GM12878 (cell line): ENCODE measurements at regions not wholly inside any gene's neighbourhood (a gene's known extent, or its start where the extent isn't known, plus 50 kb on each side); places are given as distances from the start of the nearest gene placed in this dataset.

ENCODE experiments used
- ATAC-seq: fragments of 200-7000 bp; cut with Tn5 transposase; 3 replicates; pipeline ENCODE4 v1.9.1; 2020; ENCODE audit warnings: mild to moderate bottlenecking, moderate library complexity
- BruUV-seq: library from RNA; stranded (reverse); fragments of 400-500 nt; replicated peaks from 2 replicates; lab custom pipeline; 2021; lab: Mats Ljungman, UMichigan
- CTCF ChIA-PET: fragments of 300-600 bp; sonication (Branson Sonifier 250); formaldehyde crosslinking; extraction: SDS; loops from one replicate; lab custom pipeline; 2021; ENCODE audit warnings: inconsistent platforms; lab: Yijun Ruan, JAX
- POLR2A ChIA-PET: fragments of 350-600 bp; formaldehyde crosslinking; extraction: SDS; loops from one replicate; lab custom pipeline; 2021; ENCODE audit warnings: inconsistent platforms; lab: Charles Lee
- RAD21 ChIA-PET: fragments of 300-600 bp; sonication (Branson Sonifier 250); formaldehyde crosslinking; loops from one replicate; lab custom pipeline; 2023; ENCODE audit warnings: antibody characterized with exemption; ENCODE audit not compliant: unreplicated experiment; lab: Charles Lee
- SMC1A ChIA-PET: fragments of 300-600 bp; sonication (Branson Sonifier 250); formaldehyde crosslinking; loops from one replicate; lab custom pipeline; 2023; ENCODE audit not compliant: unreplicated experiment, uncharacterized antibody; lab: Charles Lee
- DNase-seq: peaks from one replicate; pipeline ENCODE4 v3.0.0-alpha.2; 2011; ENCODE audit warnings: low read depth, low spot score
- FAIRE-seq: peaks from 3 replicates; lab custom pipeline; 2011; peaks lifted over from hg19 to GRCh38; lab: Jason Lieb, UNC
- H2AFZ ChIP-seq: 2 replicates; pipeline ENCODE4 v1.6.0; 2011; ENCODE audit warnings: low read depth, low read length, control low read depth; ENCODE audit not compliant: control insufficient read depth
- H3K27ac ChIP-seq: 2 replicates; pipeline ENCODE4 v1.5.1; 2011; ENCODE audit warnings: control low read depth; ENCODE audit not compliant: control insufficient read depth, insufficient read depth
- H3K27me3 ChIP-seq, 2 experiments: replicated peaks in 1 of 2; 2 replicates each; pipeline versions ENCODE4 v1.6.0 to v1.6.1; 2011; ENCODE audit warnings: low read length in 1 of 2; ENCODE audit not compliant: control insufficient read depth in 2 of 2, insufficient read depth in 2 of 2
- H3K36me3 ChIP-seq, 2 experiments: 2 replicates each; pipeline ENCODE4 v1.5.1; 2011; ENCODE audit warnings: low read length in 1 of 2; ENCODE audit not compliant: control insufficient read depth in 2 of 2, insufficient read depth in 2 of 2
- H3K4me1 ChIP-seq: 2 replicates; pipeline ENCODE4 v1.6.1; 2011; ENCODE audit warnings: mild to moderate bottlenecking, low read length, moderate library complexity, mixed read lengths; ENCODE audit not compliant: control insufficient read depth, insufficient read depth
- H3K4me2 ChIP-seq: 2 replicates; pipeline ENCODE4 v1.6.0; 2011; ENCODE audit warnings: control low read depth; ENCODE audit not compliant: control insufficient read depth, insufficient read depth
- H3K4me3 ChIP-seq: fragments of 200-600 bp; sonication (generic); 2 replicates; pipeline ENCODE4 v1.5.1; 2016
- H3K79me2 ChIP-seq: 2 replicates; pipeline ENCODE4 v1.6.0; 2011; ENCODE audit warnings: low read length; ENCODE audit not compliant: control insufficient read depth, insufficient read depth
- H3K9ac ChIP-seq: 2 replicates; pipeline ENCODE4 v1.8.0; 2011; ENCODE audit warnings: low read length, control low read depth, mixed read lengths; ENCODE audit not compliant: control insufficient read depth, insufficient read depth
- H3K9me3 ChIP-seq: replicated peaks from 3 replicates; pipeline ENCODE4 v1.5.1; 2011; ENCODE audit warnings: mild to moderate bottlenecking, low read length; ENCODE audit not compliant: control insufficient read depth, insufficient read depth
- H4K20me1 ChIP-seq: 2 replicates; pipeline ENCODE4 v1.6.0; 2011; ENCODE audit not compliant: control insufficient read depth, insufficient read depth
- CHD1 ChIP-seq: IDR thresholded peaks from 2 replicates; pipeline ENCODE4 v1.6.1; 2012; ENCODE audit warnings: low read depth, low read length, improper control_type of control experiment
- CREB1 ChIP-seq: IDR thresholded peaks from 2 replicates; pipeline ENCODE4 v1.6.1; 2012; ENCODE audit warnings: low read depth, mild to moderate bottlenecking, inconsistent platforms
- CTCF ChIP-seq, 3 experiments: IDR thresholded peaks in 2 of 3; conservative IDR thresholded peaks in 1 of 3; 2 replicates each; pipeline ENCODE4 v1.5.1; 2011; ENCODE audit warnings: low read depth in 3 of 3, low read length in 3 of 3, mild to moderate bottlenecking in 3 of 3, control low read depth in 2 of 3, moderate library complexity in 2 of 3, inconsistent platforms in 1 of 3, mixed read lengths in 1 of 3; ENCODE audit not compliant: control insufficient read depth in 2 of 3, insufficient read depth in 1 of 3; ENCODE audit errors: extremely low read depth in 1 of 3
- EGR1 ChIP-seq, 2 experiments: IDR thresholded peaks; 1 replicate in 1 of 2; 2 replicates in 1 of 2; pipeline ENCODE4 v1.6.1; 2011 to 2012; ENCODE audit warnings: low read depth in 2 of 2, low read length in 2 of 2, borderline replicate concordance in 1 of 2, mild to moderate bottlenecking in 1 of 2, moderate library complexity in 1 of 2
- FOXM1 ChIP-seq: IDR thresholded peaks from 2 replicates; pipeline ENCODE4 v1.6.1; 2012; ENCODE audit warnings: low read depth, mild to moderate bottlenecking, inconsistent platforms, low read length, moderate library complexity
- JUND ChIP-seq: IDR thresholded peaks from 2 replicates; pipeline ENCODE4 v1.6.1; 2012; ENCODE audit warnings: low read depth, mild to moderate bottlenecking, low read length, improper control_type of control experiment, moderate library complexity
- MEF2B ChIP-seq: fragments of 450-650 bp; IDR thresholded peaks from 2 replicates; pipeline ENCODE4 v1.6.1; 2018; ENCODE audit warnings: mild to moderate bottlenecking, moderate library complexity; ENCODE audit not compliant: partially characterized antibody, poor library complexity, severe bottlenecking
- NRF1 ChIP-seq: conservative IDR thresholded peaks from 2 replicates; pipeline ENCODE4 v1.6.1; 2011; ENCODE audit warnings: mild to moderate bottlenecking, low read depth, low read length, improper control_type of control experiment
- PAX5 ChIP-seq: IDR thresholded peaks from 2 replicates; pipeline ENCODE4 v1.6.1; 2011; ENCODE audit warnings: low read depth, low read length, borderline replicate concordance
- PBX3 ChIP-seq: IDR thresholded peaks from 2 replicates; pipeline ENCODE4 v1.6.1; 2011; ENCODE audit warnings: mild to moderate bottlenecking, low read depth, low read length, moderate library complexity; ENCODE audit not compliant: insufficient replicate concordance
- RFX5 ChIP-seq: IDR thresholded peaks from 2 replicates; pipeline ENCODE4 v1.6.1; 2011; ENCODE audit warnings: low read depth, low read length, improper control_type of control experiment
- SP1 ChIP-seq: IDR thresholded peaks from one replicate; pipeline ENCODE4 v1.6.1; 2011; ENCODE audit warnings: low read depth, low read length
- ZNF207 ChIP-seq: fragments of 450-650 bp; IDR thresholded peaks from 2 replicates; pipeline ENCODE4 v1.6.1; 2014; ENCODE audit warnings: antibody characterized with exemption, mild to moderate bottlenecking, borderline replicate concordance
- ZNF592 ChIP-seq: fragments of 450-650 bp; IDR thresholded peaks from 2 replicates; pipeline ENCODE4 v1.6.1; 2017; ENCODE audit warnings: mild to moderate bottlenecking, moderate library complexity
- WGBS: methylation state at CpG from one replicate; pipeline ENCODE4 v1.1.6; 2016; ENCODE audit warnings: low lambda C conversion rate; ENCODE audit not compliant: insufficient replicate concordance, insufficient coverage; ENCODE audit errors: missing lambda C conversion rate; 5-methylcytosine and 5-hydroxymethylcytosine counted together
- in situ Hi-C: fragments of 300-500 bp; cut with MboI; formaldehyde crosslinking; loops from 9 replicates; pipeline ENCODE4 v1.14.3; 2018; ENCODE audit warnings: mixed read lengths
- intact Hi-C: fragments of 100-400 bp; cut with micrococcal nuclease; formaldehyde crosslinking; loops from one replicate; pipeline ENCODE4 v1.14.2; 2022; ENCODE audit not compliant: unreplicated experiment

GRCh38 chr3:22885574-22886341, 317.4 kb upstream of the UBE2E2 start:
- no peak for DNase-seq
- no TSS peak for BruUV-seq
- RAD21 ChIA-PET: no interaction called here
- Histone ChIP-seq H3K9me3 (no peaks in the 10 kb centered on the region), H3K36me3 (no peaks in the 10 kb centered on the region), H3K27me3 (no peaks in the 10 kb centered on the region), H4K20me1 (no peaks in the 10 kb centered on the region), H3K9ac (no peak overlapping the region), H3K4me3 (no peak overlapping the region), H3K27ac (no peak overlapping the region), H2AFZ (no peak overlapping the region), H3K4me1 (no peaks in the 10 kb centered on the region), H3K4me2 (no peak overlapping the region), H3K79me2 (no peaks in the 10 kb centered on the region)
- intact Hi-C loops: loop anchor here (5.0 kb wide), 1 partner anchor 798 kb away; no protein-coding TSS in a partner anchor
- CTCF ChIA-PET: interaction anchor here (0.6 to 1.0 kb wide), 2 partner anchors 718 to 798 kb away, joined by 4 read pairs; no protein-coding TSS in a partner anchor
- FAIRE-seq: no peak
- SMC1A ChIA-PET: interaction anchor here (1.0 kb wide), 1 partner anchor 262 kb away, joined by 3 read pairs; no protein-coding TSS in a partner anchor
- ATAC-seq: no peak
- 32% methylated on average over 6 of the region's 6 CpGs for WGBS
- in situ Hi-C loops: no loop called here
- POLR2A ChIA-PET: no interaction called here
- TF ChIP-seq CHD1 (no peak), NRF1 (no peak), PBX3 (no peak), ZNF592 (no peak), SP1 (no peak), JUND (no peak), RFX5 (no peak), PAX5 (no peak), FOXM1 (no peak), CREB1 (no peak), ZNF207 (no peak), CTCF (IDR thresholded peaks at IDR 0.05 in 2 of 3, conservative IDR thresholded peaks at IDR 0.05 in 1 of 3; ENCODE audit: control insufficient read depth in 2 of 3, extremely low read depth in 1 of 3, insufficient read depth in 1 of 3, low read depth in 3 of 3, low read length in 3 of 3) (no peak), MEF2B (no peak), EGR1 (IDR thresholded peaks at IDR 0.05; ENCODE audit: borderline replicate concordance in 1 of 2, low read depth in 2 of 2, low read length in 2 of 2) (no peak)
